Retinal pigment epithelial cell (primary cell): ENCODE measurements at regions not wholly inside any gene's neighbourhood (a gene's known extent, or its start where the extent isn't known, plus 50 kb on each side); places are given as distances from the start of the nearest gene placed in this dataset.

ENCODE experiments used
- DNase-seq: peaks from one replicate; pipeline ENCODE4 v3.0.0-alpha.2; 2010; ENCODE audit warnings: low read depth
- H3K4me3 ChIP-seq: 2 replicates; pipeline ENCODE4 v1.5.1; 2011; ENCODE audit warnings: mild to moderate bottlenecking, low read length, control low read depth, moderate library complexity
- TF ChIP-seq, protein P1 (sequence below): conservative IDR thresholded peaks from 2 replicates; pipeline ENCODE4 v1.5.1; 2011; ENCODE audit warnings: low read depth, low read length, control low read depth, inconsistent platforms

DNA sequence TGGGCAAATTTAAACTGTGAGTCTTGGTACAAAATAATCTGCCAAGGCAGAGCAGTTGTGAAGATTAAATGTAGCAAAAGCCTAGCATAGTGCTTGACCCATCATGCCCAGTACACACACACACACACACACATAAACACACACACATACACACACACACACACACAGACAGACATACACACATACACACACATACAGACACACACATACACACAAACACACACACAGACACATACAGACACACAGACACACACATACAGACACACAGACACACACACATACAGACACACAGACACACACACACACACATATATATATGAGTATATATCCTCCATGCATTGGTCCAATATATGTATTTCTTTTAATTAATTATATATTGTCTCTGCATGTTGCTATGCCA, 328.8 kb upstream of the DNAJC19 start:
- H3K4me3 ChIP-seq: no peak overlapping the region
- no peak for DNase-seq
- TF ChIP-seq, protein P1, sequence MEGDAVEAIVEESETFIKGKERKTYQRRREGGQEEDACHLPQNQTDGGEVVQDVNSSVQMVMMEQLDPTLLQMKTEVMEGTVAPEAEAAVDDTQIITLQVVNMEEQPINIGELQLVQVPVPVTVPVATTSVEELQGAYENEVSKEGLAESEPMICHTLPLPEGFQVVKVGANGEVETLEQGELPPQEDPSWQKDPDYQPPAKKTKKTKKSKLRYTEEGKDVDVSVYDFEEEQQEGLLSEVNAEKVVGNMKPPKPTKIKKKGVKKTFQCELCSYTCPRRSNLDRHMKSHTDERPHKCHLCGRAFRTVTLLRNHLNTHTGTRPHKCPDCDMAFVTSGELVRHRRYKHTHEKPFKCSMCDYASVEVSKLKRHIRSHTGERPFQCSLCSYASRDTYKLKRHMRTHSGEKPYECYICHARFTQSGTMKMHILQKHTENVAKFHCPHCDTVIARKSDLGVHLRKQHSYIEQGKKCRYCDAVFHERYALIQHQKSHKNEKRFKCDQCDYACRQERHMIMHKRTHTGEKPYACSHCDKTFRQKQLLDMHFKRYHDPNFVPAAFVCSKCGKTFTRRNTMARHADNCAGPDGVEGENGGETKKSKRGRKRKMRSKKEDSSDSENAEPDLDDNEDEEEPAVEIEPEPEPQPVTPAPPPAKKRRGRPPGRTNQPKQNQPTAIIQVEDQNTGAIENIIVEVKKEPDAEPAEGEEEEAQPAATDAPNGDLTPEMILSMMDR: no peak

DNA sequence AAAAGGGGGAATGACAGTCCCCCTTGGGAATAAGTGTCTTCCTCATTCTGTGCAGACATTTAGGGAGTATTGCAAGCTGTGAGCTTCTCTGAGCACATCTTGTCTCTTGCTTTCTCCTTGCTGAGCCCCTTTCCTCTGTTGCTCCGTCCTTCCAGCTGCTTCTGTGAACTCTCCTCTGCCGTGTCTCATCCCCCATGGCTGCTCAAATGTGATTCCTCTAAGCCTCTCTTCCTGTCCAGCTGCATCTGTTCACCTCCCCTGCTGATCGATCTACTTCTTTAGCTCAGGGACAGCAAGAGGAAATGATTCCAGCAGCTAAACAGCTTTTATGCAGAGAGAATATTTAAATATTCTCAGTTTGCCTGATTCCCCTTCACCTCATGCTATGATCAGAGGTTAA, 328.0 kb upstream of the DNAJC19 start:
- no peak for DNase-seq
- no peak overlapping the region for H3K4me3 ChIP-seq
- TF ChIP-seq, protein P1: no peak

DNA sequence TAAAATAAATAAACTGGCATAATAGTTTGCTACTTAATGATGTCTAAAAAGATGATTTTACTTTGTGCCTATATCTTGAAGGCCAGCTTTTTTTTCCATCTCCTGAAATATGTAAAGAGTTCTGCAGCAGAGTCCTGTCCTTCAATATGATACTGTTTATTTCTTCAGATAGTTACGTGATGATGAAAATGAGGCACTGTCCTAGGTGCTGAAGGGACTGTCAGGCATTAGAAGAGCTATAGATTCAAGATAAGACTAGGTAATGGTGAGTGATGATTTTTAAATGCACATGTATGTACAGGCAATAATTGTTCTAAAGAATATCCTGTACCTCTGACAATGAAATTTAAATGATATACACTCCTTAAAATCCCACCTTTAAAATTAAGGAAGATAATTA, 326.9 kb upstream of the DNAJC19 start:
- H3K4me3 ChIP-seq: no peak overlapping the region
- TF ChIP-seq, protein P1: no peak
- DNase-seq: no peak

DNA sequence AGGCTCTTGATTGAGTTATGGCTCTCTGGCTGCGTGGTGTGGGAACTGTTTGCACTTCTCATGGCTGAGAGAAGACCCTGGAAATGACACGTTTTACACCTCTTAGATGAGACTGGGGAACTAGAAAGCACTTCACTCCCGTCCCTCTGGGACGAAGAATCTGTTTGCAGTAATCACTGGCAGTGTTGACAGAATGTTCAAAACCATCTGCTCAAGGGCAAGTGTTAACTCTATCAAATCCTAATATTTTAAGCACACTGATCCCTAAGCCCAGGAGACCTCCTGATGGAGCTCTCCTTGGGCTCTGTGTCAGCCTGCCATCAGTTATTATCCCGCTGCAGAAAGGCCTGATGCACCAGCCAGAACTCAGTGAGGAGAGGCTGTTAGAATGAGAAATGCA, 323.8 kb upstream of the DNAJC19 start:
- TF ChIP-seq, protein P1: no peak
- no peak for DNase-seq
- H3K4me3 ChIP-seq: no peak overlapping the region

DNA sequence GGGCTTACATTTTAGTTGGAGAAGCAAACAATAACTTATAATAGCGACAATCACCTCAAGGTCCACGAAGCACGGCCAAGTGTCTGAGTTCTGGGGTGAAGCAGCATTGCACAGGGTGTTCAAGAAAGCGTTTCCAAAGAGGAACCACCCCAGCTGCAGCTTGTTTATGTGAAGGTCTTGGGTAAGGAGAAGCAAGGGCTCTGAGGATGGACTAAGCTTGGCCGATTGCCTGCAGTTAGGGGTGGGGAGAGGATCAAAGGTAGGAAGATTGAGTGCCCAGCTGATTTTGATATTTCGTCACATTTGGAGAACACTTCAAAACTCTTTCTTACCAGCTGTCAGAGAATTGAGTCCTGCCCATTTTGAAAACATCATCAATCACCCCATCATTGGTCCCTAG, 321.6 kb upstream of the DNAJC19 start:
- no peak overlapping the region for H3K4me3 ChIP-seq
- no peak for DNase-seq
- TF ChIP-seq, protein P1: no peak

DNA sequence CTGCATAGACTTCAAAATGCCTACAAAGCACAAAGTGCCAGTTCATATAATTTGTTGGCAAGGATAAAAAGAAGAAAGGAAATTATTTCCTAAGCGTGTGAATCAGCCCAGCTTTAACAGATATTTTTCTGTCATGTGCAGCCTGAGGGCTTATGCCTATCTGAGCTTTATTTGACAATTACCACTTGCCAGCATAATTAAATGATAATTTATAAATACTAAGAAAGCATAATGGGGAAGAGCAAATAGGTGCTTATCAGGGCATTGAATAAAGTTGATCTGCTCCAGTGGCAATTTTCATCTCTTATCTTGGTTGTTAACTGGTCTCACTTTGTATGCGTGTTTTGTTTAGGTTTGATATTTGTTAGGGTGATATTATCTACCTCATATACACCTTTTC, 313.4 kb upstream of the DNAJC19 start:
- DNase-seq: no peak
- TF ChIP-seq, protein P1: no peak
- H3K4me3 ChIP-seq: no peak overlapping the region

DNA sequence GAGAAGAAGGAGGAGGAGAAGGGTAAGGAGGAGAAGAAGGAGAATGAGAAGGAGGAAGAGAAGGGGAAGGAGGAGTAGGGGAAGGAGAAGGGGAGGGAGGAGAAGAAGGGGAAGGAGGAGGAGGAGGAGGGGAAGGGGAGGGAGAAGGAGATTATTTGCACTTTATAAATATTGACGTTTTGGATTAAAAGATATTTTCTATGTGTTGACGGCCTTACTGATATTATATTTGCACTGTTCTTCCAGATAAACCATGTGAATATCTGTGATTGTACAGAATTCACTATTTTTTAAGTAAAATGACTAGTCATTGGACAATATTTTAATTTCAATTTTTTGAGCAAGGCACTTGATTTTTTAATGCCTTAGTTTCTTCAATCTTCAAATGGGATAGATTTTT, 310.5 kb upstream of the DNAJC19 start:
- no peak overlapping the region for H3K4me3 ChIP-seq
- TF ChIP-seq, protein P1: no peak
- no peak for DNase-seq
